Stimulated activated CD8-positive, alpha-beta memory T cell treated with anti-CD3 and anti-CD28 coated beads, Interleukin-15, amount 100 ng/mL, for 4 hours (primary cell): ENCODE measurements at regions not wholly inside any gene's neighbourhood (a gene's known extent, or its start where the extent isn't known, plus 50 kb on each side); places are given as distances from the start of the nearest gene placed in this dataset.
"Not testable (repeated sequence)": the region's sequence is repeated elsewhere in the genome, so short reads cannot be mapped to it uniquely, and the experiment has no call there.

Experiments used
- DNase-seq, 2 donors: peaks; one replicate each; pipeline ENCODE4 v3.0.0-alpha.2; 2020; ENCODE audit warnings: low read depth in 2 of 2

DNA sequence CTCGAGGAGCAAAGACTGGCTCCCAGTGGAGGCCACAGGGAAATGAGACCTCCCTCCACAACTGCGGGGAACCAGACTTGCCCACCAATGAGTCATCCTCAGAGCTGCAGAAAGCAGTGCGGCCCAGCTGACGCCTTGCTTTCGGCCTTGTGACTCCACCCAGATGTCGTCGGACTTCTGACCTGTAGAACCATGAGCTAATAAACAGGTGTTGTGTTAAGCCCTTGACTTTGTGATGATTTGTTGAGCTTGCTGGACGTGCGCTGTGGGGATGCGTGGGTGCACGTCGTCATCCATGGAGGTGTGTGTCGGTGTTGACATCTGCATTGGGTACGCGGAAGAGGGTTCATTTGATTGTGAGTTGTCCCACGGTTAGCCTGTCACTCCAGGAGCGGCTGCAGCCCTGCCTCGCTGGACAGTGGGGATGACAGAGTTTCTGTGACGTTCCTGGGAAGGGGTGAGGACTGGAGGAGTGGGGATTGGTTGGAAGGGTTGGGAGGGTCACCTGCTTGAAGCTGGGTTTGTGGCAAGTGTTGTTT, 154.1 kb downstream of the SH3BP4 start:
- no peak for DNase-seq

DNA sequence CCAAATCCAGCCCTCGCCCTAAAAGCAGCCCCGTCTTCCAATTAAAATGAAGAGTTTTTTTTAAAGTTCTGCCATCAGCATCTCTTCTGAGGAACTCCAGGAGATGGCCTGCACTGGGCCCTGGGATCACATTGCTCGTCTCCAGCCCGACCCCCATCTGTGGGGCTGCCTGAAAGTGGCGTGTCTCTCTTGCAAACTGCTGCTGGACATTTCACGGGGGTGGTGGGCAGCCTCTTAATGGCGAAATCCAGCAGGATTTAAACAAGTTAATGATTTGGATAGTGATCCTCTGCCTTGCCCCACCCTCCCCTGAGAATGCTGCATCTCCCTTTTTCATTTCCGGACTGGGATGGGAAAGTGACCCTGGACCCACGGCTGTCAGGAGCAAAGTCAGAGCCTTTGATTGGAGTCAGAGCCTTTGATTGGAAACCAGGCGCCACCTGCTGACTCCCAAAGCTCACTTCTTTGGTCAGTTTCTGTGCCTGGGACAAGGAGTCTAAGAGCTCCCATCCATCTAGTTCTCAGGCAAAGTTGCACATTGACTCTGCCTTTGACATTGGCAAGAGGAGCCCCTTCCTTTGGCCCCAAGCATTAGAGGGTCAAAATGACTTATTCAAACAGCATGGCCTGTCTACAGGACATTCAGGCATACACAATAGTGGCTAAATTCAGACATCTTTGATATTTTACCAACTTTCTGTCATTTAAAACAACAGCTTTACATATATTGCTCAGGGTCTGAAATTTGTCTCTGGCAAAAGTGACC, 155.2 kb downstream of the SH3BP4 start:
- no peak for DNase-seq

- no peak for DNase-seq
Observed at GRCh38 chr2:235107640-235107951, 155.8 kb downstream of the SH3BP4 start.

DNA sequence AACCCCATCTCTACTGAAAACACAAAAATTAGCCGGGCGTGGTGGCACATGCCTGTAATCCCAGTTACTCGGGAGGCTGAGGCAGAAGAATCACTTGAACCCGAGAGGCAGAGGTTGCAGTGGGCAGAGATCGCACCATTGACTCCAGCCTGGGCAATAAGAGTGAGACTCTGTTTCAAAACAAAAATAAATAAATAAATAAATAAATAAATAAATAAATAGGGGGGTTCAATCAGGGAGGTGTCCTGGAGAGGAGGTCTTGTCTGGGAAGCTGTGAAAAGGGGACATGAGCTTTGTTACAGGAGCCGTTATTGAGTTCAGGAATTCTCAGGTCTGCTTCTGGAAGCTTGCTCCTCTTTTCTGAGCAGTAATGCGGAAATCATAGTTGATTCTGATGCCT, 157.7 kb downstream of the SH3BP4 start:
- DNase-seq = not testable (repeated sequence)

DNA sequence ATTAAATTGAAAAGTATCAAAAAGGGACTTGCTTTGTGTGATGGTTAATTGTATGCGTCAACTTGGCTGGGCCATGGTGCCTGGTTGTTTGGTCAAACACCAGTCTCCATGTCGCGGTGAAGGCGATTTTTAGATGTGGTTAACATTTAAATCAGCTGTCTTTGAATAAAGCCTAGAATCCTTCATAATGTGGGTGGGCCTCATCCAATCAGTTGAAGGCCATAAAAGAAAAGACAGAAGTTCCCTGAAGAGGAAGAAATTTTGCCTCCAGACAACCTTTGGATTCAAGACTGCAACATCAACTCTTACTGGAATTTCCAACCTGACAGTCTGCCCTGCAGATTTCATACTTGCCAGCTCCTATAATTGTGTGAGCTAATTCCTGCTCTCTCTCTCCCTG, 160.5 kb downstream of the SH3BP4 start:
- DNase-seq = no peak

GRCh38 chr2:235113854-235114253, 162.0 kb downstream of the SH3BP4 start:
- no peak for DNase-seq

- no peak for DNase-seq
Observed at GRCh38 chr2:235114286-235114685, 162.5 kb downstream of the SH3BP4 start.

DNA sequence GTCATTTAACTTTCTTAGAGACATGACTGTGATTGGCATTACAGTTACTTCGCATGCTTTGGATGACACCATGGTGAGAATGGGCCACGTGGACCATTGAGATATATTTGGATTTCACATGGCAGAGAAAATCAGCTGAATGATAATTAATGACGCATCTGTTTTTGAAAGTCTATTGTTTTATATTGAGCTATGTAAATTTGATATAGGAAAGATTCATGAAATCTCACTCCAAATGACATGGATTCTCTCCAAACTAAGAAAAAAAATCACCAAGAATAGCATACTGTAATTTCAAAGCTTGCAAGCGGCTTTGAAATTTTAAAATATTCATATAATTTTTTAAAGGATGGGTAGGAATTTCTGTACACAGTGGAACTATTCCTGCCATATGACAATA, 163.7 kb downstream of the SH3BP4 start:
- no peak for DNase-seq

- DNase-seq = no peak
Observed at GRCh38 chr2:235116885-235117492, 165.2 kb downstream of the SH3BP4 start.

- no peak for DNase-seq
Observed at GRCh38 chr2:235126768-235127167, 175.0 kb downstream of the SH3BP4 start.

GRCh38 chr2:235127931-235128330, 176.1 kb downstream of the SH3BP4 start:
- DNase-seq = no peak

DNA sequence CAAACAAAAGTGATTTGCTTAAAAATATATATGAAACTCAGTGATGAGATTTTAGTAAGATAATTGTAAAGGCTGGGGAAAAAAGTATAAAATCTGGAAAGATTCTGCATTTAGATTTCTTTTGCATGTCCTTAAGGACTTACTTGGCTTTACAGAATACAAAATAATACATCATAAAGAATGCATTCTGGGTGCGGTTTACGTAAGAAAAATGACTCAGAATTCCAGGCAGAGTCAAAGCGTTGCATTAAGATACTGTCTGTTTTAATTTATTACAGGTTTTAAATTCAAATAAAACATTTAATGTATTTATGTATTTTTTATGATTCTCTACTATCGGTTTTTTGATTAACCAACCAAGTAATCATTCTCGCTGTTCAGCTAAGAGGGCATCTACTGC, 178.0 kb downstream of the SH3BP4 start:
- no peak for DNase-seq

DNA sequence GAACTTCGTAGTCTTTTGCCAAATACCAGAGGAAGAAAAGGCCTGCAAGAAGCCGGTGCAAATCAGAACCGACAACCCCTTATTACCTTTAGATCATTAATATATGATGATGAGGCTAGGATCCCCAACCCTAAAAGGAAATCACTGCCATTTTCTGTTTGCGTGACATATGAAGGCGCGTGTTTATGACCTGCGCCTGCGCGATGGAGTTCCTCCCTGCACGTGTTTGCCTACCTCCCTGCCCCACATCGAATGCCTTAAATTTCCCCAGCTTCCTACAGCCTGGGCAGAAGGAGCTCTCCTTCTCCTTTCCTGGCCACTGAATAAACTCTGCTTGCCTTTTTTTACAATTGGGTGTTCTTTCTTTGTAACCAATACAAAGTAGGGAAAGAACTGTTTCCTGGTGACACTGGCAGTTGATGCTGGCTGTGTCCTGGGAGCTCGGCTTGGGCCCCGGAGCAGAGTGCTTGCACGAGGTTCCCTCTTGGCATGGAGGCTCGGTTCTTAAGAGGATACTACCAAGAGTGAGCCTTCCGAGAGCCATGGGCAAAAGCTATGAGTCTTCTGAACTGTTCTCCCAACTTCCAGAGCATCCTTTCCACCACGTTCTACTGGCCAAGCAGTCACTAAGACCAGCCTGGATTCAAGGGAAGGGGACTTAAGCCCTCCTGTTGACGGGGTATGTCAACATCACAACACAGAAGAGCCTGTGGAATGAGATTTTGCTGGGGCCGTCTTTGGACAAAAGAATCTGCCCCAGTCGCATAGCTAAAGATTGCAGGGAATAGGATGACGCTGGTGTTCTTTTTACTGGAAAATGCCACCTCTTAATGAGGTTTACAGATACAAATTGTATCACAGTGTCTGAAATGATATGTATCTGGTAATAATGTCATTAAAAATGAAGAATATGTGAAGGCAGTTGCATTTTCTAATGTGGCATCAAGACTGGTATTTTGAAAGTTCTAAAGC, 179.8 kb downstream of the SH3BP4 start:
- DNase-seq = no peak

GRCh38 chr2:235132651-235133050, 180.8 kb downstream of the SH3BP4 start:
- no peak for DNase-seq

DNA sequence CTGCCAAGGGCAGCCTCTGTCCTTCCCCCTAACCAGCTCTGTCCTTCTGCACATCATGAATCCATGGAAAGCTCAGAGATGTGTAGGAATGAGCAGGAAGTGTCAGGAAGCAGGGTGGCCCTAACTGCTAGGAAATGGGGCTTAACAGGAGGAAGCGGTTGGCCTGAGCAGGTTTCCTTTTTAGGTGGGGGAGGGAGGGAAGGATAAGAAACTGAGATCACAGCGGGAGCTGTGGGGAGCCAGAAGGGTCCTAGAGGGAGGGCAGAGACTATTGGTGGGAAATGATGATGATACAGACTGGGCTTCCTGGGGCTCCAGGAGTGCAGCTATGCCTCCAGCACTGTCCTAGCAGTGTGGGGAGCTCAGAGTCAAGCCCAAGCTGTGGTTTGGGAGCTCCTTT, 182.0 kb downstream of the SH3BP4 start:
- DNase-seq = no peak

DNA sequence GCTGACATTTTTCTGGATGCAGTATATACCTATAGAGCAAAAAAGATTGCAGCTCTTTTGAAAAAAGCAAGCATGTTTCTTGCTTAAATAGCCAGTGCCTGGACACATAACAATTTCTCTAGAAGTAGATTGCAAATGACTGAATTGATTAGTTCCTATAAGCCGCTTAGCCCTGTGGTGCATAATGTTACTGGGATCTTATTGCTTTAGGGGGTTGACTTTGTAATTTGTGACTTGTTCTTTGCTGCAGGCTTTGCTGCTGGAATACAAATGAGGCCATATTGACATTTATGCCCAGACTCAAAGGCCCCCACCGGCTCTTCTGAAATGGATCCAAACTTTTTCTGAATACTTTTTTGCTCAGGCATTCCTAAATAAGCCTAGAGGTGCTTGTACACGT, 182.6 kb downstream of the SH3BP4 start:
- DNase-seq = no peak

DNA sequence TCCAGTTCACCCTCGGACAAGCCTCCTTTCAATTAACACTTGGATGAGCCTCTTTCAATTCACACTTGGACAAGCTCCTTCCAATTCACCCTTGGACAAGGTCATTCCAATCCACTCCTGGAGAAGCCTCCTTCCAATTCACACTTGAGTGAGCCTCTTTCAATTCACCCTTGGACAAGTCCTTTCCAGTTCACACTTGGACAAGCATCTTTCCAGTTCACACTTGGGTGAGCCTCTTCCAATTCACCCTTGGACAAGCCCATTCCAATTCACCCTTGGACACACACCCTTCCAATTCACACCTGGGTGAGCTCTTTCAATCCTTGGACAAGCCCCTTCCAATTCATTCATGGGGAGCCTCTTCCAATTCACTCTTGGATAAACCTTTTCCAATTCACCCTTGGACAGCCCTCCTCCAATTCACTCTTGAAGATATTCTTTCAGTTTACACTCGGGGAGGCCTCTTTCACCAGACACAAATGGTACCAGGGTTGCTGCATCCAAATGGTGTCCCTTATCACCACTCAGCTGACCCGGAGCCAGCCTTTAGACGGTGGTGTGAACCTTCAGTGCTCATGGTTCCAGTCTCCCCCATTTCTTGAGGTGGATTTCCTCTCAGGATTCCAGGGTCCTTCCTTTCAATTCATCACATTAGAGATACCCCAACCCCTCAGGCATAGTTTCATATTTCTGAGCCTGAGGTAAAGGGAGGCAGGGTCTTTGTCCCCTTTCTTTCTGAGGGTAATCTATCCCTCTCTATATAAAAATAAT, 183.6 kb downstream of the SH3BP4 start:
- DNase-seq = no peak

DNA sequence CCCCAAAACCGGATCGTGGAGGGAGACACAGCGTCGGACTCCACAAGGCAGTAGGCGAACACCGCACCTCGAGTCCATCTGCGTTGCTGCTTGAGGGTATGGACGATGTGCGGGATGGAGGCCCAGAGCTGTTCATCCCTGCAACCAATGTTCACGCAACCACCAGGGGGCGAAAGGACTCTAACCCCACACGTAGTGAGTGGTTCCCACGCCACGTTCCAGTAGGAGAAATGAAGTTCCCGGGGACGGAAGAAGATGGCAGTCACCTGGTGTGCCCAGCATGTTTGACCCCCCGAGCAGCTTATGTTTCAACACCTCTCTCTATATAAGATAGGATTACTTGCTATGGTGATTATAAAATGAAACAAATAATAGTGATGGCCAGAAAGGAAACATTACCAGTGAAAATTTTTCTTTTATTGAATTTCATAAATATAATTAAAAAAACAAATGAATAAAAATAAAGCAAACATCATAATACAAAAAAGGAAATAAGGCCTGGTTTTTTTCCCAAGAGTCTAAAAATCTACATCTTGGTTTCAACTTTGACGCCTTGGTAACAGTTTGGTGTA, 184.3 kb downstream of the SH3BP4 start:
- peak in 1 of 2 donors; percentile 14 for DNase-seq

GRCh38 chr2:235138339-235138738, 186.5 kb downstream of the SH3BP4 start:
- DNase-seq = no peak

- no peak for DNase-seq
Observed at GRCh38 chr2:235139956-235140800, 188.4 kb downstream of the SH3BP4 start.

DNA sequence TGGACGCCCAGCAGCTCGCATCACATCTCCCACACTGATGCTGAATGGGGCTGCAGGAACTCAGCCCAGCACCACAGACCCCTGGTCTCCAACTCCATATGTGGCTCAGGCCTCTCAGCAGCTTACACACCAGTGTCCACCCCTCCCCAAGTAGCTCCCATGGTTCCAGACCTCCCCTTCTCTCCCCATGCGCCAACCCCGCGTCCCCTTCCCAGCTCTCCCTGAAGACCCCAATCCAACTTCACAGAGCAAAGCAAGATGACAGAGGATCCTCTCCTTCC, 188.9 kb downstream of the SH3BP4 start:
- no peak for DNase-seq
